ENCODE measurements at regions not wholly inside any gene's neighbourhood (a gene's known extent, or its start where the extent isn't known, plus 50 kb on each side); places are given as distances from the start of the nearest gene placed in this dataset.

- H3K27ac ChIP-seq (ENCODE audit: low read depth), result no peak overlapping the region
- H3K4me1 ChIP-seq (ENCODE audit: insufficient read depth), result no peaks in the 10 kb centered on the region
- no peak overlapping the region for H3K4me3 ChIP-seq (ENCODE audit: low read depth, low read length)
- no peaks in the 10 kb centered on the region for H3K36me3 ChIP-seq (ENCODE audit: insufficient read depth)
- no peak for DNase-seq (ENCODE audit: extremely low spot score)
- 93% methylated on average over 10 of the region's 10 CpGs for WGBS
Observed at GRCh38 chr10:128545216-128545615, 419.0 kb upstream of the MKI67 start.

- H3K4me1 ChIP-seq (ENCODE audit: insufficient read depth), result no peaks in the 10 kb centered on the region
- DNase-seq (ENCODE audit: extremely low spot score), result no peak
- H3K27ac ChIP-seq (ENCODE audit: low read depth), result no peak overlapping the region
- no peaks in the 10 kb centered on the region for H3K36me3 ChIP-seq (ENCODE audit: insufficient read depth)
- 91% methylated on average over 15 of the region's 15 CpGs for WGBS
- H3K4me3 ChIP-seq (ENCODE audit: low read depth, low read length), result no peak overlapping the region
Observed at GRCh38 chr10:128546651-128547165, 420.5 kb upstream of the MKI67 start.

GRCh38 chr10:128549101-128549608, 422.9 kb upstream of the MKI67 start:
- no peak for DNase-seq (ENCODE audit: extremely low spot score)
- Histone ChIP-seq H3K27ac (ENCODE audit: low read depth) (no peak overlapping the region), H3K4me3 (ENCODE audit: low read depth, low read length) (no peak overlapping the region), H3K36me3 (ENCODE audit: insufficient read depth) (no peaks in the 10 kb centered on the region), H3K4me1 (ENCODE audit: insufficient read depth) (no peaks in the 10 kb centered on the region)
- 66% methylated on average over 6 of the region's 6 CpGs for WGBS

GRCh38 chr10:128550045-128550444, 423.8 kb upstream of the MKI67 start:
- no peak overlapping the region for H3K4me3 ChIP-seq (ENCODE audit: low read depth, low read length)
- no peak overlapping the region for H3K27ac ChIP-seq (ENCODE audit: low read depth)
- no peaks in the 10 kb centered on the region for H3K36me3 ChIP-seq (ENCODE audit: insufficient read depth)
- no peaks in the 10 kb centered on the region for H3K4me1 ChIP-seq (ENCODE audit: insufficient read depth)
- WGBS, result 90% methylated on average over 10 of the region's 10 CpGs
- no peak for DNase-seq (ENCODE audit: extremely low spot score)

GRCh38 chr10:128551475-128551874, 425.3 kb upstream of the MKI67 start:
- H3K36me3 ChIP-seq (ENCODE audit: insufficient read depth), result no peaks in the 10 kb centered on the region
- no peaks in the 10 kb centered on the region for H3K4me1 ChIP-seq (ENCODE audit: insufficient read depth)
- no peak overlapping the region for H3K27ac ChIP-seq (ENCODE audit: low read depth)
- DNase-seq (ENCODE audit: extremely low spot score), result no peak
- no peak overlapping the region for H3K4me3 ChIP-seq (ENCODE audit: low read depth, low read length)
- 90% methylated on average over 7 of the region's 7 CpGs for whole genome bisulfite sequencing

DNA sequence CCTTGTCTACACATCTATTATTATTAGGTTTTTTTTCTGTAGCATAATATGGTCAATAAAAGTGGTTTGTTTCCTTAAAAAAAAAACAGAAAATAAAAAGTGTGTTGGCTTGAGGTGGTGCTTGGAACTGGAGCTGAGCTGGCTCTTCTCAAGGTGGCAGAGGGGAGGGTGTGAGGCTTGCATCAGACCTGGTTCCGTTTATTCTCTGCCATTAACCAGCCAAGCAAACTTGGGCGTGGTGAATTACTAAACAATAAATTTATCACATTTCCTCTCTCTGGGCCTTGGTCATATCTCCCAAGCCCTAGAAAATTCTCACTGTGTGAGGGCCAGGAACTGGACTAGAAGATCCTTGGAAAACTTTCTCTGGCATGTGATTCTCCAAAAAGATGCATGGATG, 427.5 kb upstream of the MKI67 start:
- 73% methylated on average over 2 of the region's 2 CpGs for WGBS
- Histone ChIP-seq H3K27ac (ENCODE audit: low read depth) (no peak overlapping the region), H3K36me3 (ENCODE audit: insufficient read depth) (no peaks in the 10 kb centered on the region), H3K4me3 (ENCODE audit: low read depth, low read length) (no peak overlapping the region), H3K4me1 (ENCODE audit: insufficient read depth) (no peaks in the 10 kb centered on the region)
- no peak for DNase-seq (ENCODE audit: extremely low spot score)

GRCh38 chr10:128556182-128557110, 430.2 kb upstream of the MKI67 start:
- no peak overlapping the region for H3K27ac ChIP-seq (ENCODE audit: low read depth)
- WGBS, result 66% methylated on average over 15 of the region's 15 CpGs
- H3K4me3 ChIP-seq (ENCODE audit: low read depth, low read length), result no peak overlapping the region
- DNase-seq (ENCODE audit: extremely low spot score), result no peak
- H3K4me1 ChIP-seq (ENCODE audit: insufficient read depth), result no peaks in the 10 kb centered on the region
- H3K36me3 ChIP-seq (ENCODE audit: insufficient read depth), result no peaks in the 10 kb centered on the region

DNA sequence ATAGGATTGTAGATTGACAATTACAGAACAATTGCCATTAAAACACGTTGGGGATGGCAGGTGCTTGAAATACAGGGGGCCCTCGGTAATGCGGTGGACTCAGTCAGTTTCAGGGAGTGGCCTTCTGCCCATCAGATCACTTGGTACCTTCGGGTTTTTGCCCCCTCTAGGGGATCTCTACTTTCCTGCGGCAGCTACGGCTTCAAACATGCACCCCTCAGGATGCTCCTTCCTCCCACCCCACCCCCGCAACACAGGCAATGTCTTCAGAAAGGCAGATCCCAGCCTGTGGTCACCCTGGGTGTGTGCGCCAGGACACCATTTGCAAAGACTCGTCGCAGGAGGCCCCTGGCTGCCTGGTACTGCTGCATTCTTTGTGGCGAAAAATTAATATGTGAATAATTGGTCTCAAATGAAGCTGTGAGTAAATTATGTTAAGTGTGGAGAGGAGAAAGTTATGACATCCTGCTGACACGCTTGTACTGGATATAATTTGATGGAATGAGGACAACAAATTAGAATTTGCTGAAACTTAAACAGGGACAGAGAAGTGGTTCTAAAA, 431.0 kb upstream of the MKI67 start:
- DNase-seq (ENCODE audit: extremely low spot score), result no peak
- 79% methylated on average over 12 of the region's 12 CpGs for WGBS
- no peak overlapping the region for H3K27ac ChIP-seq (ENCODE audit: low read depth)
- no peaks in the 10 kb centered on the region for H3K36me3 ChIP-seq (ENCODE audit: insufficient read depth)
- no peaks in the 10 kb centered on the region for H3K4me1 ChIP-seq (ENCODE audit: insufficient read depth)
- no peak overlapping the region for H3K4me3 ChIP-seq (ENCODE audit: low read depth, low read length)

DNA sequence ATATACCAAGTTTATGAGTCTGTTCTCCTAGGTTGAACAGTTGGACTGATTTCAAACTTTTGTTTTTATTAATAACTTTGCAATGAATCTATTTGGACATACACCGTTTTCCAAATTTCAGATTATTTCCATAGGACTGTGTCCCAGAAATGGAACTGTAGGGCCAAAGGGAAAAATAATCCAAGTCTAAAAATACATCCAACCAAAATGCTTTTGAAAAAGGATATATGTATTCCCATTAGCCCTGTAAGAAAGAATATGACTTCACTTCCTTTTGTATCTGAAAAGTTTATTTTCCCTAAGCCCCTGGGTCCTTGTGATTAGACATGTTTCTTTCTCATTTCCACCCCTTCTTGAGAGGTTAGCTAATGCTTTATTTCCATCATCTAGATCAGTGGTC, 434.2 kb upstream of the MKI67 start:
- Histone ChIP-seq H3K36me3 (ENCODE audit: insufficient read depth) (no peaks in the 10 kb centered on the region), H3K27ac (ENCODE audit: low read depth) (no peak overlapping the region), H3K4me1 (ENCODE audit: insufficient read depth) (no peaks in the 10 kb centered on the region), H3K4me3 (ENCODE audit: low read depth, low read length) (no peak overlapping the region)
- 33% methylated on average over 1 of the region's 1 CpG for WGBS
- DNase-seq (ENCODE audit: extremely low spot score), result no peak

DNA sequence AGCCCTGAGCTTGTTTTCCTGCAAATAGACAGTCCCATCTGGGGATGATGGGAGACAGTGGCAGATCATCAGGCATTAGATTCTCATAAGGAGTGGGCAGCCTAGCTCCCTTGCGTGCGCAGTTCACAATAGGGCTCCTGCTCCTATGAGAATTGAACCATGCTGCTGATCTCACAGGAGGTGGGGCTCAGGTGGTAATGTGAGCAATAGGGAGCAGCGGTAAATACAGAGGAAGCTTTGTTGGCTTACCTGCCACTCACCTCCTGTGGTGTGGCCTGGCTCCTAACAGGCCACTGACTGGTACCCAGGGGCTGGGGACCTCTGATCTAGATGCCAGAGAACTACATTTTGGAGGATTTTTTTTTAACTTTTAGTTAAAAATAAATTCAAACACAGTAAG, 434.8 kb upstream of the MKI67 start:
- H3K27ac ChIP-seq (ENCODE audit: low read depth), result no peak overlapping the region
- H3K4me3 ChIP-seq (ENCODE audit: low read depth, low read length), result no peak overlapping the region
- H3K4me1 ChIP-seq (ENCODE audit: insufficient read depth), result no peaks in the 10 kb centered on the region
- H3K36me3 ChIP-seq (ENCODE audit: insufficient read depth), result no peaks in the 10 kb centered on the region
- 96% methylated on average over 3 of the region's 3 CpGs for WGBS
- DNase-seq (ENCODE audit: extremely low spot score), result no peak

DNA sequence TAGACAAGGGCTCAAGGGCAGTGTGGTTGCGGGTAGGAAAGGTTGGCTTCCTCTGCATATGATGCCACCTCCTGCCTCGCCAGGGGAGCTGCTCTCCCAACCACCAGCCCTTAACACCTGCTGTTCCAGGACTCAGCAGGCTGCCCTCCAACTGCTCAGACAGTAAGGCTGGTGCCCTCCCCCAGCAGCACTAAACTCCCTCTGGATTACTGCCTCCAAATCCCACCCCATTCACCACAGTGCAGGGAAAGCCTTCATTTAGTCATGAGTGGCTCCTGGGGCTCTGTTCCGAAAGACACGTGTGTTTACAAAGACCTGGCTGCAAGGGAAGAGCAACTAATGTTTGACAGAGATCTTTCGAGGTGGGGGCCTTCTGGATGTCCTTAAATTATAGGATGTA, 437.2 kb upstream of the MKI67 start:
- WGBS, result 93% methylated on average over 5 of the region's 5 CpGs
- no peak for DNase-seq (ENCODE audit: extremely low spot score)
- Histone ChIP-seq H3K36me3 (ENCODE audit: insufficient read depth) (no peaks in the 10 kb centered on the region), H3K4me3 (ENCODE audit: low read depth, low read length) (no peak overlapping the region), H3K27ac (ENCODE audit: low read depth) (no peak overlapping the region), H3K4me1 (ENCODE audit: insufficient read depth) (no peaks in the 10 kb centered on the region)

DNA sequence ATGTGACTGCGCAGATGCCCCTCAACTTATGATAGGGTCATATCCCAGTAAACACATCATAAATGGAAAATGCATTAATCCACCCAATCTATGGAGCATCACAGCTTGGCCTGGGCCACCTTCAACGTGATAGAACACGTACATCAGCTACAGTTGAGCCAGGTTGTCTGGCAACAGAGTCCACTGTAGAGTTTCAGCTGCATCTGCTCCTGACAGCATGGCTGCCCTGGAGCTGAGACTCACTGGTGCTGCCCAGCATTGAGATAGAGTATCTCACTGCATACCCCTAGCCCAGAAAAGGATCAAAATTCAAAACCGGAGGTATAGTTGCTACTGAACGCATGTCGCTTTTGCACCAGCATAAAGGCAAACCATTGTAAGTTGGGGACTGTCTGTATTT, 437.7 kb upstream of the MKI67 start:
- no peaks in the 10 kb centered on the region for H3K4me1 ChIP-seq (ENCODE audit: insufficient read depth)
- H3K27ac ChIP-seq (ENCODE audit: low read depth), result no peak overlapping the region
- 88% methylated on average over 6 of the region's 6 CpGs for WGBS
- no peak for DNase-seq (ENCODE audit: extremely low spot score)
- no peaks in the 10 kb centered on the region for H3K36me3 ChIP-seq (ENCODE audit: insufficient read depth)
- H3K4me3 ChIP-seq (ENCODE audit: low read depth, low read length), result no peak overlapping the region

GRCh38 chr10:128566361-128566968, 440.2 kb upstream of the MKI67 start:
- WGBS, result 94% methylated on average over 13 of the region's 13 CpGs

DNA sequence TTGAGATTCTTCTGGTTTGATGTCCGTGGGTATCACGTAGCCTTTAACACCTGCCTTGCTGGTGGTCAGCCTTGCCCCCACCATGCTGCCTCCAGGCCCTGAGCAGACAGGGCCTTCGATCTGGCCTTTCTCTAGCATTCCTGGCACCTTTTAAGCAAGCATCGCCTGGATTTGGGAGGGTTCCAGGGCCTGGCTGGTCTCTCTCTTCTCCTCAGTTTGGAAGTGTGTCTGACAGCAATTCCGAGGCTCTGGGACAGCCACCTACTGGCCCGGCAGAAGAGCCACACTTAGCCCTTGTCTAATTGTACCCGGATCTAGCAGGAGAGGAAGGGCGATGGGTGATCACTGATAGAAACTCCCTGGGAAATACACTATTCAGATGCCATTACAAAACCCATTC, 441.3 kb upstream of the MKI67 start:
- WGBS, result 52% methylated on average over 8 of the region's 8 CpGs
- Histone ChIP-seq H3K4me3 (ENCODE audit: low read depth, low read length) (no peak overlapping the region), H3K4me1 (ENCODE audit: insufficient read depth) (no peaks in the 10 kb centered on the region), H3K36me3 (ENCODE audit: insufficient read depth) (no peaks in the 10 kb centered on the region), H3K27ac (ENCODE audit: low read depth) (no peak overlapping the region)
- DNase-seq (ENCODE audit: extremely low spot score), result no peak

More at GRCh38 chr10:128566361-128566968, 440.2 kb upstream of the MKI67 start:
- DNase-seq (ENCODE audit: extremely low spot score), result no peak
- H3K36me3 ChIP-seq (ENCODE audit: insufficient read depth), result no peaks in the 10 kb centered on the region
- no peak overlapping the region for H3K27ac ChIP-seq (ENCODE audit: low read depth)
- no peak overlapping the region for H3K4me3 ChIP-seq (ENCODE audit: low read depth, low read length)
- H3K4me1 ChIP-seq (ENCODE audit: insufficient read depth), result no peaks in the 10 kb centered on the region
